HCT116 (cell line): ENCODE measurements at regions not wholly inside any gene's neighbourhood (a gene's known extent, or its start where the extent isn't known, plus 50 kb on each side); places are given as distances from the start of the nearest gene placed in this dataset.

Experiments used
- CBX3 ChIP-seq: IDR thresholded peaks from 2 replicates; pipeline ENCODE4 v1.6.1; 2012; ENCODE audit warnings: low read depth
- CTCF ChIP-seq, 3 experiments: fragments of 200-600 bp in 1 of 3; sonication (generic) in 1 of 3; IDR thresholded peaks in 2 of 3; conservative IDR thresholded peaks in 1 of 3; 2 replicates each; pipeline ENCODE4 v1.5.1; 2012 to 2017; ENCODE audit warnings: low read depth in 2 of 3, low read length in 2 of 3, antibody characterized with exemption in 1 of 3, borderline replicate concordance in 1 of 3, control low read depth in 1 of 3, mild to moderate bottlenecking in 1 of 3, mixed read lengths in 1 of 3, mixed run types in 1 of 3, moderate library complexity in 1 of 3; ENCODE audit not compliant: insufficient read depth in 1 of 3
- ELF1 ChIP-seq: IDR thresholded peaks from 2 replicates; pipeline ENCODE4 v1.6.1; 2012; ENCODE audit warnings: low read depth, borderline replicate concordance
- JUND ChIP-seq: IDR thresholded peaks from 2 replicates; pipeline ENCODE4 v1.6.1; 2012
- SRF ChIP-seq: IDR thresholded peaks from 2 replicates; pipeline ENCODE4 v1.6.1; 2012; ENCODE audit warnings: low read depth

GRCh38 chr10:118243907-118244306 lies 98.2 kb downstream of the FAM204A start:
- TF ChIP-seq ELF1 = no peak
- no peak for TF ChIP-seq CTCF (IDR thresholded peaks at IDR 0.05 in 2 of 3, conservative IDR thresholded peaks at IDR 0.05 in 1 of 3; ENCODE audit: borderline replicate concordance in 1 of 3, insufficient read depth in 1 of 3, low read depth in 2 of 3, low read length in 2 of 3)
- TF ChIP-seq SRF = no peak
- TF ChIP-seq JUND = no peak
- TF ChIP-seq CBX3 = no peak
